GM19467 (cell line): ENCODE measurements at regions not wholly inside any gene's neighbourhood (a gene's known extent, or its start where the extent isn't known, plus 50 kb on each side); places are given as distances from the start of the nearest gene placed in this dataset.
"Not testable (repeated sequence)": the region's sequence is repeated elsewhere in the genome, so short reads cannot be mapped to it uniquely, and the experiment has no call there.

Experiments
- ATAC-seq: cut with Tn5 transposase; IDR thresholded peaks from one replicate; pipeline ENCODE4 v1.9.1; 2021; ENCODE audit warnings: mild to moderate bottlenecking, moderate library complexity; ENCODE audit not compliant: unreplicated experiment

GRCh38 chr16:60816461-60816860 lies 1219.8 kb downstream of the CDH8 start:
- ATAC-seq: no peak

- no peak for ATAC-seq
These were observed 1220.4 kb downstream of the CDH8 start for GRCh38 chr16:60815865-60816264.

GRCh38 chr16:60815033-60815432 lies 1221.2 kb downstream of the CDH8 start:
- no peak for ATAC-seq

- no peak for ATAC-seq
These were observed 1224.6 kb downstream of the CDH8 start for GRCh38 chr16:60811657-60812056.

GRCh38 chr16:60811051-60811608 lies 1225.1 kb downstream of the CDH8 start:
- ATAC-seq: no peak

GRCh38 chr16:60810250-60810649 lies 1226.0 kb downstream of the CDH8 start:
- no peak for ATAC-seq

- no peak for ATAC-seq
These were observed 1243.8 kb downstream of the CDH8 start for GRCh38 chr16:60792437-60792836.

- ATAC-seq: no peak
These were observed 1247.6 kb downstream of the CDH8 start for GRCh38 chr16:60788631-60789030.

- no peak for ATAC-seq
These were observed 1260.0 kb downstream of the CDH8 start for GRCh38 chr16:60776281-60776680.

- ATAC-seq: no peak
These were observed 1265.1 kb downstream of the CDH8 start for GRCh38 chr16:60771138-60771537.

GRCh38 chr16:60770384-60770783 lies 1265.9 kb downstream of the CDH8 start:
- ATAC-seq: not testable (repeated sequence)

GRCh38 chr16:60763869-60764268 lies 1272.4 kb downstream of the CDH8 start:
- no peak for ATAC-seq

GRCh38 chr16:60755907-60756306 lies 1280.3 kb downstream of the CDH8 start:
- ATAC-seq: no peak

- ATAC-seq: no peak
These were observed 1287.9 kb downstream of the CDH8 start for GRCh38 chr16:60748366-60748765.

GRCh38 chr16:60744198-60744597 lies 1292.0 kb downstream of the CDH8 start:
- no peak for ATAC-seq

GRCh38 chr16:60741810-60742209 lies 1294.4 kb downstream of the CDH8 start:
- no peak for ATAC-seq

- ATAC-seq: no peak
These were observed 1296.2 kb downstream of the CDH8 start for GRCh38 chr16:60739737-60740683.

- ATAC-seq: no peak
These were observed 1304.7 kb downstream of the CDH8 start for GRCh38 chr16:60731329-60732050.

- no peak for ATAC-seq
These were observed 1307.2 kb downstream of the CDH8 start for GRCh38 chr16:60729051-60729450.

GRCh38 chr16:60727851-60728250 lies 1308.4 kb downstream of the CDH8 start:
- no peak for ATAC-seq

- ATAC-seq: no peak
These were observed 1316.2 kb downstream of the CDH8 start for GRCh38 chr16:60720060-60720459.

GRCh38 chr16:60717808-60718207 lies 1318.4 kb downstream of the CDH8 start:
- no peak for ATAC-seq
